ENCODE measurements at regions not wholly inside any gene's neighbourhood (a gene's known extent, or its start where the extent isn't known, plus 50 kb on each side); places are given as distances from the start of the nearest gene placed in this dataset.

DNA sequence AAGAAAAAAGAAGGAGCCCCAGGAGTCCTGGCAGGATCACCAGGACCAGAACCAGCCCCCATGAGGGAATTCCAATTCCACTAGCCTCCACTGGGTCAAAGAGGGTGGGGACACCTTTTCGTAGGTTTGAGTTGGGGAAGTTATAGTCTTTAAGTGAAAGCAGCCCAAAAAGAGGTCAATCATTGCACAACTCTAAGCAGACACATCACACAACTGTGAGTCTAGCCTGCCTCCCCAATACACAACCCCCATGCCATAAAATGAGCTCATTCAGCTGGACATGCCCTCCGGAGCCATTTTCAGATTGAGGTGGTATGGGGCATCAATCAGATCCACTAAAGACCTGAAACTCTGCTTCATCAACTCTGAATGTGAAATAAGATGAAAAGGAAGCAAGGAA is 179.9 kb downstream of the NPHP4 start:
- Mint-ChIP-seq H3K27ac (no peak overlapping the region), H3K4me3 (no peak overlapping the region), H3K36me3 (no peaks in the 10 kb centered on the region), H3K27me3 (peaks cover 16 to 19% of the 10 kb centered on the region in 2 donors), H3K4me1 (no peaks in the 10 kb centered on the region), H3K9me3 (peaks cover 1 to 5% of the 10 kb centered on the region in 2 donors)
- ATAC-seq (replicated peaks) (no peak), DNase-seq (no peak)

- Mint-ChIP-seq H3K4me1 (no peaks in the 10 kb centered on the region), H3K36me3 (no peaks in the 10 kb centered on the region)
- ATAC-seq (replicated peaks) = no peak
Measured at GRCh38 chr1:5811419-5811818, 180.8 kb downstream of the NPHP4 start.

GRCh38 chr1:5810553-5811270 is 181.5 kb downstream of the NPHP4 start:
- no peaks in the 10 kb centered on the region for H3K36me3 Mint-ChIP-seq
- no peak overlapping the region for H3K27ac Mint-ChIP-seq
- H3K4me1 Mint-ChIP-seq = no peaks in the 10 kb centered on the region
- no peak for ATAC-seq (replicated peaks)
- H3K9me3 Mint-ChIP-seq = no peaks in the 10 kb centered on the region
- H3K27me3 Mint-ChIP-seq = peaks cover 4 to 5% of the 10 kb centered on the region in 2 donors
- no peak overlapping the region for H3K4me3 Mint-ChIP-seq
- no peak for DNase-seq

More at GRCh38 chr1:5811419-5811818, 180.8 kb downstream of the NPHP4 start:
- no peak overlapping the region for H3K27ac Mint-ChIP-seq
- peaks cover 9 to 11% of the 10 kb centered on the region in 2 donors for H3K27me3 Mint-ChIP-seq
- H3K4me3 Mint-ChIP-seq = no peak overlapping the region
- no peak for DNase-seq
- H3K9me3 Mint-ChIP-seq = peaks cover 0 to 2% of the 10 kb centered on the region in 2 donors

- Mint-ChIP-seq H3K27me3 (peaks cover 4 to 5% of the 10 kb centered on the region in 2 donors), H3K4me3 (no peak overlapping the region), H3K9me3 (no peaks in the 10 kb centered on the region), H3K4me1 (no peaks in the 10 kb centered on the region), H3K27ac (no peak overlapping the region), H3K36me3 (no peaks in the 10 kb centered on the region)
- ATAC-seq (replicated peaks) = no peak
- no peak for DNase-seq
Measured at GRCh38 chr1:5810131-5810530, 182.1 kb downstream of the NPHP4 start.

GRCh38 chr1:5809207-5809788 is 182.9 kb downstream of the NPHP4 start:
- Mint-ChIP-seq H3K36me3 (no peaks in the 10 kb centered on the region), H3K9me3 (no peaks in the 10 kb centered on the region), H3K4me3 (no peak overlapping the region), H3K4me1 (no peaks in the 10 kb centered on the region), H3K27ac (no peak overlapping the region), H3K27me3 (peaks cover 1 to 4% of the 10 kb centered on the region in 2 donors)
- DNase-seq (no peak), ATAC-seq (replicated peaks) (no peak)

DNA sequence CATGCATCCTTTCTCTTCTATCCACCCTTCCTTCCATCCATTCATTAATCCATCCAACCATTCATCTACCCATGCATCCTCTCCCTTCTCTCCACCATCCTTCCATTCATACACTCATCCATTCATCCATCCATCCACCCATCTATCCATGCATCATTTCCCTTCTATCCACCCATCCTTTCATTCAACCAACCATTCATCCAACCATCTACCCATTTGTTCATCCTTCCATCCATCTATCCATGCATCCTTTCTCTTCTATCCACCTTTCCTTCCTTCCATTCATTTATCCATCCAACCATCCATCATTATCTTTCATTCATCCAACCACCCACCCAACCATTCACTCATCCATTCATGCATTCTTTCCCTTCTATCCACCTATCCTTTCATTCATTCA is 188.4 kb downstream of the NPHP4 start:
- no peak for DNase-seq
- Mint-ChIP-seq H3K27ac (no peak overlapping the region), H3K9me3 (no peaks in the 10 kb centered on the region), H3K4me1 (no peaks in the 10 kb centered on the region), H3K36me3 (no peaks in the 10 kb centered on the region), H3K27me3 (peaks cover 0 to 1% of the 10 kb centered on the region in 2 donors), H3K4me3 (no peak overlapping the region)
- ATAC-seq (replicated peaks) = no peak

- ATAC-seq (replicated peaks) = no peak
- no peak for DNase-seq
- H3K4me3 Mint-ChIP-seq = no peak overlapping the region
- H3K27me3 Mint-ChIP-seq = peaks cover 0 to 6% of the 10 kb centered on the region in 2 donors
- H3K27ac Mint-ChIP-seq = no peak overlapping the region
- H3K9me3 Mint-ChIP-seq = no peaks in the 10 kb centered on the region
- no peaks in the 10 kb centered on the region for H3K4me1 Mint-ChIP-seq
- no peaks in the 10 kb centered on the region for H3K36me3 Mint-ChIP-seq
Measured at GRCh38 chr1:5802606-5803005, 189.6 kb downstream of the NPHP4 start.

DNA sequence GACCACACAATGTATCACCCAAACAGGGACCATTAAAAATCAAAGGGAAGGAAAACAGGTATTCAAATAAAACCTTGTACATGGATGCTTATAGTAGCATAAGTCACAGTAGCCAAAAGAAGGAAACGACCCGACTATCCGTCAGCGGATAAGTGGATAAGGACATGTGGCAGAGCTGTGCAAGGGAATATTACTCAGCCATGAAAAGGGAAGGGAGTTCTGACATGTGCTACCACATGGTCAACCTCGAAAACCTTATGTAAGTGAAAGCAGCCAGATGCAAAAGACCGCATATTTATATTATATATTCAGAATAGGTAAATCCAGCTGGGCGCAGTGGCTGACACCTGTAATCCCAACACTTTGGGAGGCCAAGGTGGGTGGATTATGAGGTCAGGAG is 193.3 kb downstream of the NPHP4 start:
- no peak overlapping the region for H3K4me3 Mint-ChIP-seq

GRCh38 chr1:5798151-5798730 is 194.0 kb downstream of the NPHP4 start:
- Mint-ChIP-seq H3K4me1 (no peaks in the 10 kb centered on the region), H3K9me3 (no peaks in the 10 kb centered on the region), H3K4me3 (no peak overlapping the region), H3K36me3 (no peaks in the 10 kb centered on the region), H3K27me3 (peaks cover 6 to 12% of the 10 kb centered on the region in 2 donors), H3K27ac (no peak overlapping the region)
- no peak for ATAC-seq (replicated peaks)
- no peak for DNase-seq

More for the DNA sequence above, 193.3 kb downstream of the NPHP4 start:
- Mint-ChIP-seq H3K4me1 (no peaks in the 10 kb centered on the region), H3K36me3 (no peaks in the 10 kb centered on the region), H3K27ac (no peak overlapping the region), H3K9me3 (no peaks in the 10 kb centered on the region), H3K27me3 (peaks cover 6 to 7% of the 10 kb centered on the region in 2 donors)
- no peak for ATAC-seq (replicated peaks)
- no peak for DNase-seq

DNA sequence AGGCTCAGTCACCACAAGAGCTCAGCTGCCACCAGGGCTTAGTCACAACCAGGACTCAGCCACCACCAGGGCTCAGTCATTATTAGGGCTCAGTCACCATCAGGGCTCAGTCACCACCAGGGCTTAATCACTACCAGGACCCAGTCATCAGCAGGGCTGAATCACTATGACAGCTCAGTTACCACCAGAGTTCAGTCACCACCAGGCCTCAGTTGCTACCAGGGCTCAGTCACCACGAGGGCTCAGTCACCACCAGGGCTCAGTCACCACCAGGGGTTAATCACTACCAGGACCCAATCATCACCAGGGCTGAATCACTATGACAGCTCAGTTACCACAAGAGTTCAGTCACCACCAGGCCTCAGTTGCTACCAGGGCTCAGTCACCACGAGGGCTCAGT is 196.2 kb downstream of the NPHP4 start:
- Mint-ChIP-seq H3K4me1 (no peaks in the 10 kb centered on the region), H3K4me3 (no peak overlapping the region), H3K27ac (no peak overlapping the region), H3K27me3 (peaks cover 6 to 19% of the 10 kb centered on the region in 2 donors), H3K36me3 (no peaks in the 10 kb centered on the region), H3K9me3 (peaks cover 0 to under 1% of the 10 kb centered on the region in 2 donors)
- ATAC-seq (replicated peaks) (no peak), DNase-seq (no peak)

- Mint-ChIP-seq H3K4me1 (no peaks in the 10 kb centered on the region), H3K4me3 (no peak overlapping the region), H3K36me3 (no peaks in the 10 kb centered on the region), H3K27ac (no peak overlapping the region), H3K9me3 (peaks cover 7 to 10% of the 10 kb centered on the region in 2 donors), H3K27me3 (peaks cover 6 to 24% of the 10 kb centered on the region in 2 donors)
- DNase-seq = no peak
- ATAC-seq (replicated peaks) = no peak
Measured at GRCh38 chr1:5794279-5794678, 197.9 kb downstream of the NPHP4 start.

GRCh38 chr1:5793516-5793915 is 198.7 kb downstream of the NPHP4 start:
- no peak for ATAC-seq (replicated peaks)
- no peak overlapping the region for H3K27ac Mint-ChIP-seq

GRCh38 chr1:5781079-5781478 is 211.1 kb downstream of the NPHP4 start:
- ATAC-seq (replicated peaks) = no peak
- Mint-ChIP-seq H3K4me1 (no peaks in the 10 kb centered on the region), H3K9me3 (peaks cover 8 to 12% of the 10 kb centered on the region in 2 donors), H3K27me3 (peaks cover 4 to 6% of the 10 kb centered on the region in 2 donors), H3K36me3 (no peaks in the 10 kb centered on the region), H3K27ac (no peak overlapping the region), H3K4me3 (no peak overlapping the region)
- no peak for DNase-seq

More at GRCh38 chr1:5793516-5793915, 198.7 kb downstream of the NPHP4 start:
- Mint-ChIP-seq H3K4me1 (no peaks in the 10 kb centered on the region), H3K27me3 (peaks cover 1 to 24% of the 10 kb centered on the region in 2 donors), H3K4me3 (no peak overlapping the region), H3K9me3 (peaks cover 10% of the 10 kb centered on the region in 2 donors), H3K36me3 (no peaks in the 10 kb centered on the region)
- no peak for DNase-seq

DNA sequence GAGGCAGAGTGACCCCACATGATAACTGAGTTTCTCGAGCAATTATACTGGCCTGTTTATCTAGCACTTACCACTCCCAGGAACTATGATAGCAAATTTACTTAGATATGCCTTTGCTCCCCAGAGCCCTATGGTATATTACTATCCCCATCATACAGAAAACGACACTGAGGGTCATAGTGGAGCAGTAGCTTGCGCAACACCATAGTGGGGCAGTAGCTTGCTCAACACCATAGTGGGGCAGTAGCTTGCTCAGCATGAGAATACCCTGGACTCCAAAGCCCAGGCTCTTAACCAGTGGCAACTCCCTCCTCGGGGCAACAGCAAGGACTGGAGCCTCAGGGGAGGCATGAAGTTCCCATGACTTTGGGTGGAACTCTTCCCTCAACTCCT is 211.9 kb downstream of the NPHP4 start:
- Mint-ChIP-seq H3K4me3 (no peak overlapping the region), H3K27me3 (peaks cover 3 to 4% of the 10 kb centered on the region in 2 donors), H3K36me3 (no peaks in the 10 kb centered on the region), H3K27ac (no peak overlapping the region), H3K4me1 (no peaks in the 10 kb centered on the region), H3K9me3 (peaks cover 8 to 12% of the 10 kb centered on the region in 2 donors)
- ATAC-seq (replicated peaks) (no peak), DNase-seq (no peak)

Data from stimulated activated naive B cell treated with anti-CD40 and anti-IgM and Interleukin-4, amounts not matched to agents 10 μg/mL and 1 μg/mL and 100 μg/mL, for 72 hours (primary cell).